Fibroblast of peridontal ligament (primary cell): ENCODE measurements at regions not wholly inside any gene's neighbourhood (a gene's known extent, or its start where the extent isn't known, plus 50 kb on each side); places are given as distances from the start of the nearest gene placed in this dataset.

Experiments used
- DNase-seq: peaks from one replicate; pipeline ENCODE4 v3.0.0-alpha.2; 2010; ENCODE audit errors: extremely low read depth

GRCh38 chr4:180565856-180566431 lies 1677.3 kb upstream of the TENM3 start:
- DNase-seq: no peak

DNA sequence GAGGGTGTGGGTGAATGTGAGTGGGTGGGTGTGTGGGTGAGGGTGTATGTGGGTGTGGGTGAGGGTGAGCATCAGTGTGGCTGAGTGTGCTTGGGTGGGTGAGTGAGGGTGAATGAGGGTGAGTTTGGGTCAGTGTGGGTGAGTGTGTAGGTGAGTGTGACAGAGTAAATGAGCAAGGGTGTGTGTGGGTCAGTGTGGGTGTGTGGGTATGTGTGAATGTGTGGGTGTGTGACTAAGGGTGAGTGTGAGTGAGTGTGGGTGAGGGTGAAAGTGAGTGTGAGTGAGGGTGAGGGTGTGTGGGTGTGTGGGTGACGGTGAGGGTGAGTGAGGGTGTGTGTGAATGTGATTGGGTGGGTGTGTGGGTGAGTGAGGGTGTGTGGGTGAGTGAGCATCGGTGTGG lies 1676.7 kb upstream of the TENM3 start:
- DNase-seq: no peak

- no peak for DNase-seq
Observed at GRCh38 chr4:180567080-180567479, 1676.1 kb upstream of the TENM3 start.

- no peak for DNase-seq
Observed at GRCh38 chr4:180571516-180572055, 1671.6 kb upstream of the TENM3 start.

DNA sequence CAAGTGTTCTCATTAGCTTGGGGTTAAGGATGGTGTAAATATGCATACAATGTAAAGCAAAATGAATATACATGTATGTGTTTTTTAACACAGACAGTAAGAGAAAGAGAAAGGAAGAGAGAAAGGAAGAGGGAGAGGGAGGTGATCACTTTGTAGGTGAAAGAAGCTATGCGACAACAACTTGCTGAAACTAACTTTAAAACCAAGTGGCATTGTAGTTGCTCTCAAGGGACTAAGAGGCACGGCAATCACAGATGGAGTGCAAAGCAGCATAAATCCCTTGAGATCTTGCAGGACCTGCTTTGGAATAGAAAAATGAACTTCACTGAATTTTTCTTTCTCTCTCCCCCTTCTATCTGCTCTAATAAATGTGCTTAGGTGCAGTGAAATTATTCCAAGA lies 1665.0 kb upstream of the TENM3 start:
- DNase-seq: no peak

- DNase-seq: no peak
Observed at GRCh38 chr4:180581061-180581460, 1662.1 kb upstream of the TENM3 start.

DNA sequence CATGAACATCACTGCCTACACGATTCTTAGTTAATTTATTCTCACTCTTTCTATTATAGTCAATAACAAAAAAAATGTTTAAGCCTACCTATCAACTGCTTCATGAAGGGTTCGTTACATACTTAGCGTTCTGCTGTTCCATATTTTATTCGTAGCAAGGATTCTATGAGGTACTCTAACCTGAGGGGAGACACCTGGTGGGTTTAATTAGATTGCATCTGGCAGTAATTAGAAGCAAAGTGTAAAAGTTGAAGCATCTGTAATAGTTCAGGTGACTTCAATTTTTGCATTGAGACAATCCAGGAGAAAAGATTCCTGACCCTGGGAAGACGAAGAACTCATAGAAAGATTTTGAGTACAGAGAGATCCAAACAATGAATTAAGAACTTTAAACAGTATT lies 1655.8 kb upstream of the TENM3 start:
- no peak for DNase-seq

- no peak for DNase-seq
Observed at GRCh38 chr4:180589575-180589974, 1653.6 kb upstream of the TENM3 start.

DNA sequence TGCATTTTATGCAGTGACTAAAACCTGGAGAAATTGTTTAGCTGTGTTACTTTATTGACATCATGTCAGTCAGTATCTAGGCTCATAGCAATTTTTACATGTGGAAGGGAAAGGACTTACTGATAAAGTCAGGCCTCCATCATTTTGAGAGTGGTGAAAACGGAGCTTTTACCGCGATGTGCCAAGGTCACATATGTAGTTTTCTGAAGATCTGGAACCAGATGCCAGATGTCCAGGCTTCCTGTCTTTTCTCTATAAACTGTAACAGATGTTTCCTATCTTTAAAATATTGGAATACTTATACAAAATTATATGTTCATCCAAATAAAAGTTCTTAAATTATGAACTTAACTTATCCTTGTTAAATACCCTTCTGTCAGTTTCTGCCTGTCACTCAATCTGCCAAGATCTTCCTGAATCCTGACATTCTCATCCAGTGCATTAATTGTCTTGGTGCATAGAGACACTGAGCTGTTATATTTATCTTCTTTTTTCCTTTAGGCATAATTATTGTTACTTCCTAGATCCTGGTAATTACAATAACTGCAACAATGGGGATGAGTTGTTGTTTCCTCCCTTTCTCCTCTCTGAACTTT lies 1646.2 kb upstream of the TENM3 start:
- DNase-seq: no peak

DNA sequence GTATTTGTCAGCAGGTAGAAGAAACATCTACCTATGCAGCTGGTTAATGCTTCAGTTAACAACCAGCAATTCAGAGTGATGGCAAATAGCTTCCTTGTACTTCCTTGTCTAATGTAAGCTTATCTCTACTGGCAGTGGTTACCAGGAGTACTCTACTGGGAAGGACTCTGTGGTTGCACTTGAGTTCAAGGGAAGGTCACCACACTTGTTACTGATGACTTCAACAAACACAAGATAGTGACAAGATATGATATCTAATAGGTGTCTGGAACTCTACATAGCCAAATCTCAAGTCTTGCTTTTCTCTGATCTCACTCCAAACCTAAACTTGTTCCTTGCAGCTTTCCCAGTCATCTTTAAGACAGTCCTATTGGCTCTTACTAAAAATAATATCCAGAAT lies 1644.9 kb upstream of the TENM3 start:
- no peak for DNase-seq

DNA sequence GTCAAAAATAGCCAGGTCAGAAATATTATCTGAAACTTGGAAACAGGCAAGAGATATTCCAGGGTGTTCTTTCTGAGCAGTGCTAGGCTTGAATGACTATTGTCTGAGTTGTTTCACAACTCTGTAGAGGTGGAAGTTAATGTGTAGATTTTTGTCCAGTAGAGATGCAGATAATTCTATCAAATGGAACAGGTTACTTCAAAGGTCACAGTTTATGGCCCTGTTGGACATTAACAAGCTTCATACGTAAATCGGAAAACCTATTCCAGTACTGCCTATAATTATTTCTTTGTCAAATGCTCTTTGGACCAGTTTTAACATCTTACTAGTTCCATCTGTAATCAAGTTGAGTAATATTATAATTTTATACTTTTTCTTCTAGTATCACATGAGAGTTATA lies 1639.4 kb upstream of the TENM3 start:
- no peak for DNase-seq

GRCh38 chr4:180610324-180610723 lies 1632.9 kb upstream of the TENM3 start:
- no peak for DNase-seq

GRCh38 chr4:180615746-180616145 lies 1627.5 kb upstream of the TENM3 start:
- DNase-seq: no peak

GRCh38 chr4:180617196-180617595 lies 1626.0 kb upstream of the TENM3 start:
- peak; percentile 9 for DNase-seq

GRCh38 chr4:180618396-180618795 lies 1624.8 kb upstream of the TENM3 start:
- DNase-seq: no peak

DNA sequence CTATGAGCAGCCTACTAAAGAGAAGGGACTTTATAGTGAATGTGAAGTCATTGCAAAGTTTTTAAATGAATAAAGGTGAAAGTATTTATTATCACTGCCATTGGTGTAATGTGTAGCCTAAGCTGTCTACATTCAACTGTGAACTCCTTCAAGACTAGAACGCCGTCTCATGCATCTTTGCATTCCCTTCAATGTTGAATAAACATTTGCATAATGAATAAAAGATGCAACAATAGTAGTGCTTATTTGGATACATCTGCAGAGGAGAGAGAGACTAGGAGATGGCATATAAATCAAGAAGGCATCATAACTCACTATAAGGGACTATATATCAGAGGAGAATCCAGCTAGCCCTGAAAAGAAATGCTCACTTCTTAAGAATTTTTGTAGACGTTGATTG lies 1623.8 kb upstream of the TENM3 start:
- no peak for DNase-seq

GRCh38 chr4:180622254-180622653 lies 1620.9 kb upstream of the TENM3 start:
- DNase-seq: no peak

DNA sequence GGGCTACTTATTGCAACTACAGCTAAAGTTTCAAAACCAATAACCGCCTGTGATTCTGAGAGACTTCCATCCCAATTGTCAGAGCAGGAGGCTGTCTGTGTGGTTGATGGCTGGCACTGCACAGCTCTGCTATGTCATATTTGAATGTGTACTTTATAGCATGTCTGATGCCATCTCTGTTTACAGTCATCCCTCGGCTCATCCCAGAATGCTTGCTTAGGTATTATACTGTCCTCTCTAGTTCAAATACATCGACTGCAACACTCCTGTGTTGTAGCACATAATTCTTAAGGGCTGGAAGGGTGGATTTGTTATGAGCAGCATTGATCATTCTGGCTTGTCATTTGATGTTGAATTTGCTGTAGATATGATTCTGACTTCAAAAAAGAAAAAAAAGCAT lies 1617.5 kb upstream of the TENM3 start:
- no peak for DNase-seq

- DNase-seq: no peak
Observed at GRCh38 chr4:180630012-180630665, 1613.1 kb upstream of the TENM3 start.

- no peak for DNase-seq
Observed at GRCh38 chr4:180634306-180634705, 1608.9 kb upstream of the TENM3 start.

GRCh38 chr4:180635281-180635680 lies 1607.9 kb upstream of the TENM3 start:
- no peak for DNase-seq

DNA sequence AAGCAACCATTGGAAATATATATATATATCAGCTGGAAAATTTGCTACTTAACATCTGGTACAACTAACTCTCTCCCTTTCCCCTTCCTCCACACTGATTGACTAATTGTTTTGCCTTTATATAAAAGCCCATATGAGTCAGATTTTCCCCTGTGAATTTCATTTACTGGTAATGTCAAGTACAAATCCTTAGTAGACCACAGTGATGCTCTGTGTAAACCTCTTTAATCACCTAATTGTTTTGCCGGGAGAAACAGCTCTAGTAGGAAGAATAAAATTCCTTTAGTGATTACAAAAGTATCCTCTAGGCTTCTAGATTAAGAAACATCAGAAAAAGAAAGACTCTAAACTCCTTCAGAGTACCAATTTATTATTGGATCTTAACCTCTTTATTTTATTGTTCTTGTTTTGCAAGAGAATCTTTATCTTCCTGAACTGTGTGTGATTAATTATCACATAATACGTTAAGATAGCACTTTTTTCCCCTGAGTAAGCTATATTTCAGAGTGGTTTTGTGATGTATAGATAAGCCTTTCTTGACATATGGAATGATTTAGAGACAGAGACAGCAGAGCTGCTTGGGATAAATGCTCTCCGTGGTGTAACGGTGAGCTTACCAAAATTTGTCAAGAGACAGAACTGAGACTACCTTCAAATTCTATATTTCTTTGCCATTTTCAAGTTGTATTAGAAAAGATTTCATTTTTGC lies 1606.4 kb upstream of the TENM3 start:
- peak; percentile 81 for DNase-seq

DNA sequence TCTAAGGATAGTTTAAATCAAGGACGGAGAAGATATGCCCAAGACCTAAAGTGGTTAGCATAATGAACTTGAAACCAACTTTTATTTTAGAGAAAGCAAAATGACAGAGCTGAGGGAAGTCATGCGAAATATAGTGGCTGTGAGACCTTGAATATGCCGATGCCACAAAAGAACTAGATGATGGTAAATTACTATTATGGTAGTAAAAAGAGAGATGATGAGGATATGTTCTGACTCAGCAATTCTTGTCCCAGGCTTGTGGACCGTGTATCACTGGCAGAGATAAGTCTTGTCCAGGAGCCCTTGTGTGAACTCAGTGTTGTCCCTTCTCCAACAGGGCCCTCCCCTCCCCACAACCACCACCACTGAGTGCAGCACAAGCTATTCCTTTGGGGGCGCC lies 1605.6 kb upstream of the TENM3 start:
- no peak for DNase-seq
